H9 (cell line): ENCODE measurements at regions not wholly inside any gene's neighbourhood (a gene's known extent, or its start where the extent isn't known, plus 50 kb on each side); places are given as distances from the start of the nearest gene placed in this dataset.

Experiments used
- DNase-seq: peaks from one replicate; pipeline ENCODE4 v3.0.0-alpha.2; 2017
- H2AFZ ChIP-seq: one replicate; pipeline ENCODE4 v1.6.1; 2013; ENCODE audit warnings: mild to moderate bottlenecking, low read length, control low read depth, moderate library complexity
- H2AK5ac ChIP-seq: 2 replicates; pipeline ENCODE4 v1.6.1; 2013; ENCODE audit warnings: low read length, control low read depth, mixed read lengths; ENCODE audit not compliant: insufficient read length
- H2BK120ac ChIP-seq: one replicate; pipeline ENCODE4 v1.6.1; 2013; ENCODE audit warnings: low read depth, mild to moderate bottlenecking, low read length, control low read depth, inconsistent platforms; ENCODE audit not compliant: poor library complexity, severe bottlenecking
- H2BK12ac ChIP-seq: 2 replicates; pipeline ENCODE4 v1.6.1; 2013; ENCODE audit warnings: low read length, control low read depth, mixed read lengths, low read depth; ENCODE audit not compliant: insufficient read length
- H2BK15ac ChIP-seq: 2 replicates; pipeline ENCODE4 v1.6.1; 2013; ENCODE audit warnings: low read depth, low read length, control low read depth
- H2BK20ac ChIP-seq: one replicate; pipeline ENCODE4 v1.6.1; 2013; ENCODE audit warnings: low read depth, mild to moderate bottlenecking, low read length, control low read depth, inconsistent platforms; ENCODE audit not compliant: poor library complexity, severe bottlenecking
- H2BK5ac ChIP-seq: 2 replicates; pipeline ENCODE4 v1.6.1; 2013; ENCODE audit warnings: low read length, control low read depth, mixed read lengths; ENCODE audit not compliant: insufficient read length
- H3K14ac ChIP-seq: 2 replicates; pipeline ENCODE4 v1.6.1; 2013; ENCODE audit warnings: low read length, control low read depth; ENCODE audit not compliant: insufficient read depth
- H3K18ac ChIP-seq: 2 replicates; pipeline ENCODE4 v1.6.1; 2013; ENCODE audit warnings: low read depth, mild to moderate bottlenecking, mixed read lengths, low read length, control low read depth; ENCODE audit not compliant: insufficient read length
- H3K23ac ChIP-seq: 2 replicates; pipeline ENCODE4 v1.6.1; 2013; ENCODE audit warnings: low read length, control low read depth, mixed read lengths, low read depth; ENCODE audit not compliant: insufficient read length
- H3K23me2 ChIP-seq: 2 replicates; pipeline ENCODE4 v1.6.1; 2013; ENCODE audit warnings: low read depth, mild to moderate bottlenecking, mixed read lengths, low read length, control low read depth; ENCODE audit not compliant: insufficient read length, poor library complexity, severe bottlenecking
- H3K27ac ChIP-seq: 2 replicates; pipeline ENCODE4 v1.5.1; 2013; ENCODE audit warnings: low read length, control low read depth, mixed read lengths, low read depth; ENCODE audit not compliant: insufficient read length
- H3K27me3 ChIP-seq: 2 replicates; pipeline ENCODE4 v1.6.1; 2013; ENCODE audit warnings: low read length, control low read depth, inconsistent platforms; ENCODE audit not compliant: insufficient read depth
- H3K4ac ChIP-seq: 2 replicates; pipeline ENCODE4 v1.6.1; 2013; ENCODE audit warnings: low read depth, mild to moderate bottlenecking, control low read depth, inconsistent platforms, low read length, moderate library complexity
- H3K4me1 ChIP-seq: 2 replicates; pipeline ENCODE4 v1.6.1; 2013; ENCODE audit warnings: low read length, control low read depth, inconsistent platforms; ENCODE audit not compliant: insufficient read depth
- H3K4me2 ChIP-seq: 2 replicates; pipeline ENCODE4 v1.6.1; 2013; ENCODE audit warnings: low read length, control low read depth, mixed read lengths; ENCODE audit not compliant: insufficient read length, insufficient read depth
- H3K56ac ChIP-seq: 2 replicates; pipeline ENCODE4 v1.6.1; 2013; ENCODE audit warnings: low read depth, mild to moderate bottlenecking, mixed read lengths, low read length, control low read depth; ENCODE audit not compliant: insufficient read length
- H3K79me1 ChIP-seq: 2 replicates; pipeline ENCODE4 v1.6.1; 2013; ENCODE audit warnings: low read depth, mild to moderate bottlenecking, moderate library complexity, low read length, control low read depth, inconsistent platforms; ENCODE audit not compliant: insufficient read depth, poor library complexity, severe bottlenecking
- H3K79me2 ChIP-seq: 2 replicates; pipeline ENCODE4 v1.6.1; 2013; ENCODE audit warnings: low read length, control low read depth, inconsistent platforms; ENCODE audit not compliant: insufficient read depth
- H3K9ac ChIP-seq: 2 replicates; pipeline ENCODE4 v1.6.1; 2013; ENCODE audit warnings: low read length, control low read depth, mixed read lengths; ENCODE audit not compliant: insufficient read length; ENCODE audit errors: extremely low read depth
- H3K9me3 ChIP-seq: one replicate; pipeline ENCODE4 v1.6.1; 2013; ENCODE audit warnings: low read depth, low read length, inconsistent platforms; ENCODE audit not compliant: control insufficient read depth
- H3T11ph ChIP-seq: one replicate; pipeline ENCODE4 v1.6.1; 2013; ENCODE audit warnings: mild to moderate bottlenecking, low read length, control low read depth, inconsistent platforms
- H4K20me1 ChIP-seq: one replicate; pipeline ENCODE4 v1.6.1; 2013; ENCODE audit not compliant: control insufficient read depth, insufficient read length, insufficient read depth
- H4K5ac ChIP-seq: 2 replicates; pipeline ENCODE4 v1.6.1; 2013; ENCODE audit warnings: low read depth, mild to moderate bottlenecking, mixed read lengths, low read length, control low read depth; ENCODE audit not compliant: insufficient read length
- H4K8ac ChIP-seq: replicated peaks from 2 replicates; pipeline ENCODE4 v1.6.1; 2013; ENCODE audit warnings: low read length, control low read depth, mixed read lengths, low read depth; ENCODE audit not compliant: insufficient read length
- H4K91ac ChIP-seq: 2 replicates; pipeline ENCODE4 v1.6.1; 2013; ENCODE audit warnings: low read depth, mild to moderate bottlenecking, moderate library complexity, mixed read lengths, low read length, control low read depth; ENCODE audit not compliant: insufficient read length
- H3K27ac Mint-ChIP-seq, 3 experiments: 2 replicates in 2 of 3; 3 replicates in 1 of 3; pipeline ENCODE4 v1.8.0; 2020 to 2021; ENCODE audit warnings: mixed read lengths in 3 of 3, mild to moderate bottlenecking in 1 of 3, moderate library complexity in 1 of 3
- H3K27me3 Mint-ChIP-seq: 2 replicates; pipeline ENCODE4 v1.8.0; 2021; ENCODE audit warnings: low read depth, mild to moderate bottlenecking, moderate library complexity, mixed read lengths
- H3K36me3 Mint-ChIP-seq, 3 experiments: 2 replicates in 2 of 3; 3 replicates in 1 of 3; pipeline ENCODE4 v1.8.0; 2020 to 2021; ENCODE audit warnings: low read depth in 3 of 3, mixed read lengths in 3 of 3; ENCODE audit not compliant: insufficient read depth in 1 of 3
- H3K4me1 Mint-ChIP-seq, 2 experiments: 2 replicates each; pipeline ENCODE4 v1.8.0; 2020; ENCODE audit warnings: mixed read lengths in 2 of 2
- H3K4me3 Mint-ChIP-seq, 2 experiments: 2 replicates in 1 of 2; 3 replicates in 1 of 2; pipeline ENCODE4 v1.8.0; 2020 to 2021; ENCODE audit warnings: mild to moderate bottlenecking in 2 of 2, mixed read lengths in 2 of 2, moderate library complexity in 1 of 2
- H3K9me3 Mint-ChIP-seq, 2 experiments: 2 replicates in 1 of 2; 3 replicates in 1 of 2; pipeline ENCODE4 v1.8.0; 2020; ENCODE audit warnings: mild to moderate bottlenecking in 2 of 2, mixed read lengths in 2 of 2, moderate library complexity in 1 of 2
- WGBS: extraction: QIAGEN DNeasy Blood & Tissue Kit; methylation state at CpG from one replicate; pipeline ENCODE4 v1.1.7; 2013; ENCODE audit warnings: missing lambda C conversion rate, low lambda C conversion rate, mixed read lengths; ENCODE audit not compliant: insufficient read length; ENCODE audit errors: extremely low coverage; 5-methylcytosine and 5-hydroxymethylcytosine counted together
- TF ChIP-seq, protein P1 (sequence below): fragments of 200-600 bp; sonication (generic); conservative IDR thresholded peaks from 3 replicates; pipeline ENCODE4 v1.8.0; 2021; ENCODE audit warnings: antibody characterized with exemption, mild to moderate bottlenecking

DNA sequence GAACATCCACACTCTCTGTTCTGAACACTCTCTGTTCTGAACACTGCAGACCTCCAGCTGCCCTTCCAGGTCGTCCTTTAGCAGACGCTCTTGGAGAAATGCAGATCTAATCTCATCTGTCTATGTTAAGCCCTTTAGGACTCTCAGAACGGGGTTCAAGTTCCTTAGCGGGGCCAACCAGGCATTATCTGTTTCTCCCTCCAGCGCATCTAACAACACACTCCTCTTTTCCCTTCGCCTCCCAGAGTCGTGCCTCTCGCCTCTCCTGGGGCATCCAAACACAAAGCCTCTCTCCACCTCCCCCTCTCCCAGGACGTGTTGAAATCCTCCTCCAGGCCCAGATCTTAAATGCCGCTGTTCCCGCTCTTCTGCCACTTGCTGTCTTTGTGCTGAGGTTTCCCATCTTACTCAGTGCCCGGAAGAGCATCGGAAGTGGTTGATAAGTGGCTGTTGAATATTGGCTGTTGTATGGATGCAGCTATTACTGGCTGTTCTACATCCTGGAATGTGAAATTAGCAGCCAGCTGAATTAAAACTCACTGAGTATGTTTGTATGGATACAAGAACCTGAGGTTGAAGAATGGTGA, 108.4 kb upstream of the GGTLC1 start:
- Histone ChIP-seq H3K14ac (no peak overlapping the region), H4K20me1 (no peaks in the 10 kb centered on the region), H3K56ac (no peak overlapping the region), H2BK20ac (no peak overlapping the region), H3T11ph (no peak overlapping the region), H4K91ac (no peak overlapping the region), H3K23me2 (no peaks in the 10 kb centered on the region), H2AK5ac (no peak overlapping the region), H3K4me2 (no peak overlapping the region), H3K23ac (no peak overlapping the region), H3K9ac (no peak overlapping the region), H3K27ac (no peak overlapping the region), H3K79me2 (no peaks in the 10 kb centered on the region), H3K27me3 (no peaks in the 10 kb centered on the region; the same call in 1 of the 2 replicates), H3K18ac (no peak overlapping the region), H4K5ac (no peak overlapping the region), H4K8ac (no peak overlapping the region), H3K4ac (no peak overlapping the region), H3K4me1 (no peaks in the 10 kb centered on the region), H3K79me1 (no peaks in the 10 kb centered on the region), H3K9me3 (no peaks in the 10 kb centered on the region), H2BK12ac (no peak overlapping the region), H2AFZ (no peak overlapping the region), H2BK120ac (no peak overlapping the region), H2BK5ac (no peak overlapping the region), H2BK15ac (no peak overlapping the region)
- no peak for DNase-seq
- peaks cover 23 to 27% of the 10 kb centered on the region in 2 experiments for H3K4me1 Mint-ChIP-seq
- peaks cover 8% of the 10 kb centered on the region for H3K27me3 Mint-ChIP-seq
- TF ChIP-seq, protein P1, sequence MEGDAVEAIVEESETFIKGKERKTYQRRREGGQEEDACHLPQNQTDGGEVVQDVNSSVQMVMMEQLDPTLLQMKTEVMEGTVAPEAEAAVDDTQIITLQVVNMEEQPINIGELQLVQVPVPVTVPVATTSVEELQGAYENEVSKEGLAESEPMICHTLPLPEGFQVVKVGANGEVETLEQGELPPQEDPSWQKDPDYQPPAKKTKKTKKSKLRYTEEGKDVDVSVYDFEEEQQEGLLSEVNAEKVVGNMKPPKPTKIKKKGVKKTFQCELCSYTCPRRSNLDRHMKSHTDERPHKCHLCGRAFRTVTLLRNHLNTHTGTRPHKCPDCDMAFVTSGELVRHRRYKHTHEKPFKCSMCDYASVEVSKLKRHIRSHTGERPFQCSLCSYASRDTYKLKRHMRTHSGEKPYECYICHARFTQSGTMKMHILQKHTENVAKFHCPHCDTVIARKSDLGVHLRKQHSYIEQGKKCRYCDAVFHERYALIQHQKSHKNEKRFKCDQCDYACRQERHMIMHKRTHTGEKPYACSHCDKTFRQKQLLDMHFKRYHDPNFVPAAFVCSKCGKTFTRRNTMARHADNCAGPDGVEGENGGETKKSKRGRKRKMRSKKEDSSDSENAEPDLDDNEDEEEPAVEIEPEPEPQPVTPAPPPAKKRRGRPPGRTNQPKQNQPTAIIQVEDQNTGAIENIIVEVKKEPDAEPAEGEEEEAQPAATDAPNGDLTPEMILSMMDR = no peak
- H3K27ac Mint-ChIP-seq = peak overlapping the region in 1 of 3 experiments; percentile 26; a peak in 1 of 7 replicates
- no peaks in the 10 kb centered on the region; a peak in 1 of 5 replicates for H3K9me3 Mint-ChIP-seq
- no peaks in the 10 kb centered on the region for H3K36me3 Mint-ChIP-seq
- no peak overlapping the region for H3K4me3 Mint-ChIP-seq
- no CpG with 5 or more reads among the region's 13 CpGs for WGBS
